Kidney (tissue), 13 donors: ENCODE measurements at regions not wholly inside any gene's neighbourhood (a gene's known extent, or its start where the extent isn't known, plus 50 kb on each side); places are given as distances from the start of the nearest gene placed in this dataset.

Source experiments
- DNase-seq, 5 donors: peaks; one replicate each; pipeline ENCODE4 v3.0.0-alpha.2; 2013 to 2020
- FAIRE-seq: peaks from 2 replicates; lab custom pipeline; 2012; peaks lifted over from hg19 to GRCh38; lab: Jason Lieb, UNC
- H3K27ac ChIP-seq, 2 donors: one replicate each; pipeline ENCODE4 v1.7.0; 2013; ENCODE audit warnings: low read depth in 2 of 2, low read length in 2 of 2, inconsistent platforms in 1 of 2
- H3K27me3 ChIP-seq: one replicate; pipeline ENCODE4 v1.7.1; 2013; ENCODE audit warnings: low read length, inconsistent platforms; ENCODE audit not compliant: control insufficient read depth, insufficient read depth
- H3K36me3 ChIP-seq, 3 donors: one replicate each; pipeline versions ENCODE4 v1.7.0 to v1.7.1; 2013; ENCODE audit warnings: low read length in 3 of 3, control low read depth in 1 of 3, inconsistent platforms in 1 of 3; ENCODE audit not compliant: insufficient read depth in 3 of 3, control insufficient read depth in 2 of 3
- H3K4me1 ChIP-seq, 3 donors: one replicate each; pipeline versions ENCODE4 v1.7.0 to v1.7.1; 2013; ENCODE audit warnings: low read length in 3 of 3, inconsistent platforms in 1 of 3, low read depth in 1 of 3; ENCODE audit not compliant: control insufficient read depth in 2 of 3, insufficient read depth in 2 of 3
- H3K4me3 ChIP-seq, 3 donors: one replicate each; pipeline versions ENCODE4 v1.7.0 to v1.8.1; 2013; ENCODE audit warnings: low read length in 3 of 3, control low read depth in 1 of 3, inconsistent platforms in 1 of 3
- H3K9ac ChIP-seq, 3 donors: one replicate each; pipeline versions ENCODE4 v1.7.0 to v1.7.1; 2013; ENCODE audit warnings: low read length in 3 of 3, control low read depth in 1 of 3, inconsistent platforms in 1 of 3
- H3K9me3 ChIP-seq, 3 donors: one replicate each; pipeline versions ENCODE4 v1.7.0 to v1.7.1; 2013; ENCODE audit warnings: low read length in 3 of 3, control low read depth in 1 of 3, inconsistent platforms in 1 of 3; ENCODE audit not compliant: control insufficient read depth in 2 of 3, insufficient read depth in 1 of 3
- intact Hi-C: fragments of 100-400 bp; cut with DNase I; formaldehyde crosslinking; loops from one replicate; pipeline ENCODE4 v1.11.1; 2022
- TF ChIP-seq, protein P1 (sequence below): IDR thresholded peaks from 3 replicates; pipeline ENCODE4 v1.5.1; 2012; ENCODE audit warnings: mild to moderate bottlenecking, moderate library complexity, borderline replicate concordance; ENCODE audit not compliant: insufficient read depth; ENCODE audit errors: extremely low read depth
- donor health status: control.
- donor health status: control.
- donor health status: control.
- donor health status: control.
- donor health status: control.
- donor health status: DM: yes; HTN: yes; CAD: no.
- donor health status: Normal renal cell carcinoma (clear cell type).

GRCh38 chr10:30560326-30560725 lies 69.2 kb downstream of the LYZL2 start:
- no peak for FAIRE-seq
- intact Hi-C loops: no loop called here
- H3K27me3 ChIP-seq: no peaks in the 10 kb centered on the region
- H3K4me3 ChIP-seq: no peak overlapping the region
- no peaks in the 10 kb centered on the region for H3K9me3 ChIP-seq
- no peaks in the 10 kb centered on the region for H3K36me3 ChIP-seq
- TF ChIP-seq, protein P1, sequence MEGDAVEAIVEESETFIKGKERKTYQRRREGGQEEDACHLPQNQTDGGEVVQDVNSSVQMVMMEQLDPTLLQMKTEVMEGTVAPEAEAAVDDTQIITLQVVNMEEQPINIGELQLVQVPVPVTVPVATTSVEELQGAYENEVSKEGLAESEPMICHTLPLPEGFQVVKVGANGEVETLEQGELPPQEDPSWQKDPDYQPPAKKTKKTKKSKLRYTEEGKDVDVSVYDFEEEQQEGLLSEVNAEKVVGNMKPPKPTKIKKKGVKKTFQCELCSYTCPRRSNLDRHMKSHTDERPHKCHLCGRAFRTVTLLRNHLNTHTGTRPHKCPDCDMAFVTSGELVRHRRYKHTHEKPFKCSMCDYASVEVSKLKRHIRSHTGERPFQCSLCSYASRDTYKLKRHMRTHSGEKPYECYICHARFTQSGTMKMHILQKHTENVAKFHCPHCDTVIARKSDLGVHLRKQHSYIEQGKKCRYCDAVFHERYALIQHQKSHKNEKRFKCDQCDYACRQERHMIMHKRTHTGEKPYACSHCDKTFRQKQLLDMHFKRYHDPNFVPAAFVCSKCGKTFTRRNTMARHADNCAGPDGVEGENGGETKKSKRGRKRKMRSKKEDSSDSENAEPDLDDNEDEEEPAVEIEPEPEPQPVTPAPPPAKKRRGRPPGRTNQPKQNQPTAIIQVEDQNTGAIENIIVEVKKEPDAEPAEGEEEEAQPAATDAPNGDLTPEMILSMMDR: no peak
- DNase-seq: no peak
- H3K4me1 ChIP-seq: no peaks in the 10 kb centered on the region
- no peak overlapping the region for H3K27ac ChIP-seq
- H3K9ac ChIP-seq: no peak overlapping the region

GRCh38 chr10:30559180-30559579 lies 70.4 kb downstream of the LYZL2 start:
- Histone ChIP-seq H3K36me3 (no peaks in the 10 kb centered on the region), H3K9me3 (no peaks in the 10 kb centered on the region), H3K9ac (no peak overlapping the region), H3K27ac (no peak overlapping the region), H3K4me1 (peaks cover 0 to 2% (median 0%) of the 10 kb centered on the region in 3 donors), H3K27me3 (no peaks in the 10 kb centered on the region), H3K4me3 (no peak overlapping the region)
- intact Hi-C loops: no loop called here
- FAIRE-seq: no peak
- no peak for DNase-seq
- TF ChIP-seq, protein P1: no peak

DNA sequence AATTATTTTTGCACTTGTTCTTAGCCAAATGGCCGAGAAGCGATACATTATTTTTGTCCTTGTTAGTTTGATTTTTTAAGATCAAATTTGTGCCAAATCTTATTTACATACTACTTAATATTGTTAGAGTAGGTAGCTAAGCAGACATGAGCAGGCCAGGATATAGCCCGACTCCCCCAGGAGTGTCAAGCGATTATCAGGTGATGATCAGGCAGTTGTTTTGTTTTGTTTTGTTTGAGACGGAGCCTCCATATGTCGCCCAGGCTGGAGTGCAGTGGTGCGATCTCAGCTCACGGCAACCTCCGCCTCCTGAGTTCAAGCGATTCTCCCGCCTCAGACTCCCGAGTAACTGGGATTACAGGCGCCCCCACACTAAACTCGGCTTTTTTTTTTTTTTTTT lies 71.1 kb downstream of the LYZL2 start:
- DNase-seq (no peak), FAIRE-seq (no peak)
- intact Hi-C loops: no loop called here
- Histone ChIP-seq H3K9ac (no peak overlapping the region), H3K27ac (no peak overlapping the region), H3K4me3 (no peak overlapping the region), H3K27me3 (no peaks in the 10 kb centered on the region), H3K4me1 (peaks cover 0 to 3% (median 0%) of the 10 kb centered on the region in 3 donors), H3K36me3 (no peaks in the 10 kb centered on the region), H3K9me3 (no peaks in the 10 kb centered on the region)
- TF ChIP-seq, protein P1: no peak

DNA sequence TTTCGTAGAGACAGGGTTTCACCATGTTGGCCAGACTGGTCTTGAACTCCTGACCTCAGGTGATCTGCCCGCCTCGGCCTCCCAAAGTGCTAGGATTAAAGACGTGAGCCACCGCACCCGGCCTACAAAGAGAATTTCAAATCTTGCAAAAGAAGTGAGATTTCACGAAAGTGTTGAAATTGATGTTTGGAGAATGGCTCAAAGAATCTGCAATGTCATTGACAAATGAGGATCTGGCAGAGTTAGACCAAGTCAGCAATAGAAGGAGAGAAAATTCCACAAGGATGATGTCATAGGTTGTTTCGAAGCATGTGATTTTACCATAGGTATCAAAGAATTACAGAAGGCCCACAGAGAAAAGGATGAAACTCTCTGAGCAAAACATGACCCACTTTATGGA lies 71.7 kb downstream of the LYZL2 start:
- no peak overlapping the region for H3K27ac ChIP-seq
- H3K36me3 ChIP-seq: no peaks in the 10 kb centered on the region
- no peak overlapping the region for H3K4me3 ChIP-seq
- TF ChIP-seq, protein P1: no peak
- intact Hi-C loops: no loop called here
- DNase-seq: no peak
- no peaks in the 10 kb centered on the region for H3K9me3 ChIP-seq
- H3K9ac ChIP-seq: no peak overlapping the region
- H3K27me3 ChIP-seq: no peaks in the 10 kb centered on the region
- peaks cover 0 to 3% (median 0%) of the 10 kb centered on the region in 3 donors for H3K4me1 ChIP-seq
- no peak for FAIRE-seq
